ENCODE measurements at regions not wholly inside any gene's neighbourhood (a gene's known extent, or its start where the extent isn't known, plus 50 kb on each side); places are given as distances from the start of the nearest gene placed in this dataset.

- TF ChIP-seq JUND (CRISPR knock-in tag; IDR thresholded peaks at IDR 0.05) (no peak), SMAD9 (CRISPR knock-in tag; IDR thresholded peaks at IDR 0.05) (no peak), ZNF282 (IDR thresholded peaks at IDR 0.05; ENCODE audit: partially characterized antibody) (no peak), CHD2 (IDR thresholded peaks at IDR 0.05; ENCODE audit: low read depth, low read length) (no peak), DR1 (CRISPR knock-in tag; IDR thresholded peaks at IDR 0.05) (no peak), CHD4 (IDR thresholded peaks at IDR 0.05; ENCODE audit: borderline replicate concordance, low read length) (no peak), PCBP2 (optimal IDR thresholded peaks at IDR 0.05; ENCODE audit: low read depth, low read length, poor library complexity, severe bottlenecking) (no peak), PAXIP1 (CRISPR knock-in tag; conservative IDR thresholded peaks at IDR 0.05) (no peak), SMAD1 (CRISPR knock-in tag; IDR thresholded peaks at IDR 0.05; ENCODE audit: borderline replicate concordance, low read depth) (no peak)
- TF ChIP-seq, protein P1, sequence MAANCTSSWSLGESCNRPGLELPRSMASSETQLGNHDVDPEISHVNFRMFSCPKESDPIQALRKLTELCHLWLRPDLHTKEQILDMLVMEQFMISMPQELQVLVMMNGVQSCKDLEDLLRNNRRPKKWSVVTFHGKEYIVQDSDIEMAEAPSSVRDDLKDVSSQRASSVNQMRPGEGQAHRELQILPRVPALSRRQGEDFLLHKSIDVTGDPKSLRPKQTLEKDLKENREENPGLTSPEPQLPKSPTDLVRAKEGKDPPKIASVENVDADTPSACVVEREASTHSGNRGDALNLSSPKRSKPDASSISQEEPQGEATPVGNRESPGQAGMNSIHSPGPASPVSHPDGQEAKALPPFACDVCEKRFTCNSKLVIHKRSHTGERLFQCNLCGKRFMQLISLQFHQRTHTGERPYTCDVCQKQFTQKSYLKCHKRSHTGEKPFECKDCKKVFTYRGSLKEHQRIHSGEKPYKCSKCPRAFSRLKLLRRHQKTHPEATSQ (CRISPR knock-in tag; IDR thresholded peaks at IDR 0.05; ENCODE audit: borderline replicate concordance) = no peak
- TF ChIP-seq, protein P2, sequence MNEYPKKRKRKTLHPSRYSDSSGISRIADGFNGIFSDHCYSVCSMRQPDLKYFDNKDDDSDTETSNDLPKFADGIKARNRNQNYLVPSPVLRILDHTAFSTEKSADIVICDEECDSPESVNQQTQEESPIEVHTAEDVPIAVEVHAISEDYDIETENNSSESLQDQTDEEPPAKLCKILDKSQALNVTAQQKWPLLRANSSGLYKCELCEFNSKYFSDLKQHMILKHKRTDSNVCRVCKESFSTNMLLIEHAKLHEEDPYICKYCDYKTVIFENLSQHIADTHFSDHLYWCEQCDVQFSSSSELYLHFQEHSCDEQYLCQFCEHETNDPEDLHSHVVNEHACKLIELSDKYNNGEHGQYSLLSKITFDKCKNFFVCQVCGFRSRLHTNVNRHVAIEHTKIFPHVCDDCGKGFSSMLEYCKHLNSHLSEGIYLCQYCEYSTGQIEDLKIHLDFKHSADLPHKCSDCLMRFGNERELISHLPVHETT (CRISPR knock-in tag; conservative IDR thresholded peaks at IDR 0.05) = no peak
These were observed 195.3 kb upstream of the USP25 start for GRCh38 chr21:15534450-15534886.
